Spleen (tissue), 7 donors: ENCODE measurements at regions not wholly inside any gene's neighbourhood (a gene's known extent, or its start where the extent isn't known, plus 50 kb on each side); places are given as distances from the start of the nearest gene placed in this dataset.

Source experiments
- CTCF ChIP-seq, 11 experiments: fragments of 200-600 bp in 7 of 11; fragments of 450-650 bp in 4 of 11; sonication (generic) in 4 of 11; IDR thresholded peaks in 8 of 11; conservative IDR thresholded peaks in 3 of 11; 1 replicate in 7 of 11; 2 replicates in 4 of 11; pipeline versions ENCODE4 v1.4.0 to v1.8.0; 2016 to 2021; ENCODE audit warnings: antibody characterized with exemption in 11 of 11, inconsistent platforms in 4 of 11, mild to moderate bottlenecking in 1 of 11
- POLR2A ChIP-seq, 3 donors: fragments of 450-650 bp; IDR thresholded peaks; one replicate each; pipeline ENCODE4 v1.5.1; 2017; ENCODE audit warnings: antibody characterized with exemption in 3 of 3, mild to moderate bottlenecking in 1 of 3
- POLR2AphosphoS5 ChIP-seq, 3 donors: sonication (generic); formaldehyde crosslinking; IDR thresholded peaks; one replicate each; pipeline ENCODE4 v1.5.1; 2017; ENCODE audit warnings: antibody characterized with exemption in 3 of 3
- donor health status: DM: no; HTN: no; CAD: no; lungs with moderate emphysema.
- donor health status: DM: no; HTN: no; CAD: no.
- donor health status: DM: no; HTN: no; CAD: no.

GRCh38 chr1:234906654-234907053 is 222.0 kb downstream of the TOMM20 start:
- TF ChIP-seq CTCF (IDR thresholded peaks at IDR 0.05 in 8 of 11, conservative IDR thresholded peaks at IDR 0.05 in 3 of 11), result no peak
- no peak for TF ChIP-seq POLR2A (IDR thresholded peaks at IDR 0.05)
- TF ChIP-seq POLR2AphosphoS5 (IDR thresholded peaks at IDR 0.05), result no peak
